ENCODE measurements at regions not wholly inside any gene's neighbourhood (a gene's known extent, or its start where the extent isn't known, plus 50 kb on each side); places are given as distances from the start of the nearest gene placed in this dataset.

DNA sequence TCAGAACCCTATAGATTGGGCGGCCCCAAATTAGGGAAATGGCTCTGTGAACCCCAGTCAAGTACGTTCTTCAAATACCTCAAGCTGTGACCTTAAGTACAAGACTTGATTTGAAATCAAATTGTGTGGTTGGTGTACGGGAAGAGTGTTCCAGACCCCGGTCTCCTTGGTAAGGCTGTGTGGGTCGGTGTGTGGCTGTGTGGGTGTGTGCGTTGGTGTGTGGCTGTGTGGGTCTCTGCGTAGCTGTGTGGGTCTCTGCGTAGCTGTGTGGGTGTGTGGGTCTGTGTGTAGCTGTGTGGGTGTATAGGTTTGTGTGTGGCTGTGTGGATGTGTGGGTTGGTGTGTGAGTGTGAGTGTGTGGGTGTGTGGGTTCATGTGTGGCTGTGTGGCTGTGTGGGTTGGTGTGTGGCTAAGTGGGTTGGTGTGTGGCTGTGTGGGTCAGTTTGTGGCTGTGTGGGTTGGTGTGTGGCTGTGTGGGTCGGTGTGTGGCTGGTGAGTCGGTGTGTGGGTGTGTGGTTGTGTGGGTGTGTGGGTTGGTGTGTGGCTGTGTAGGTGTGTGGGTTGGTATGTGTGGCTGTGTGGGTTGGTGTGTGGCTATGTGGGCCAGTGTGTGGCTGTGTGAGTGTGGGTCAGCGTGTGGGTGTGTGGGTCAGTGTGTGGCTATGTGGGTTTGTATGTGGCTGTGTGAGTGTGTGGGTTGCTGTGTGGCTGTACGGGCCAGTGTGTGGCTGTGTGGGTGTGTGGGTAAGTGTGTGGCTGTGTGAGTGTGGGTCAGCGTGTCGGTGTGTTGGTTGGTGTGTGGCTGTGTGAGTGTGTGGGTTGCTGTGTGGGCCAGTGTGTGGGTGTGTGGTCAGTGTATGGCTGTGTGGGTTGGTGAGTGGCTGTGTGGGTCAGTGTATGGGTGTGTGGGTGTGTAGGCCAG, 238.7 kb upstream of the ZFHX3 start:
- Histone ChIP-seq H3K27ac (ENCODE audit: low read length) (no peak overlapping the region), H3K4me1 (ENCODE audit: control insufficient read depth, insufficient read depth, low read length) (no peaks in the 10 kb centered on the region), H3K27me3 (ENCODE audit: control insufficient read depth, insufficient read depth, low read length) (no peaks in the 10 kb centered on the region), H3K36me3 (ENCODE audit: control insufficient read depth, insufficient read depth, low read length) (no peaks in the 10 kb centered on the region), H3K4me3 (ENCODE audit: low read depth in 2 of 2, low read length in 2 of 2) (no peak overlapping the region), H3K9me3 (ENCODE audit: control insufficient read depth, insufficient read depth, low read depth, low read length) (no peaks in the 10 kb centered on the region)
- ATAC-seq (no peak), DNase-seq (ENCODE audit: low read depth, low spot score) (no peak)
- TF ChIP-seq SIN3A (IDR thresholded peaks at IDR 0.05; ENCODE audit: borderline replicate concordance, insufficient read depth, low read depth, low read length): no peak
- no peak for TF ChIP-seq TCF7L2 (IDR thresholded peaks at IDR 0.05; ENCODE audit: low read depth, low read length)
- TF ChIP-seq POLR2AphosphoS5 (IDR thresholded peaks at IDR 0.05; ENCODE audit: low read depth, low read length): no peak
- CTCF ChIA-PET: no interaction called here
- POLR2A ChIA-PET: no interaction called here
- BruUV-seq (replicated peaks): no TSS peak
- in situ Hi-C loops (cut with HindIII; ENCODE audit: low pct_unique_long_range_greater_than_20kb, low sequenced_read_pairs): no loop called here
- intact Hi-C loops (cut with micrococcal nuclease; ENCODE audit: unreplicated experiment): no loop called here

DNA sequence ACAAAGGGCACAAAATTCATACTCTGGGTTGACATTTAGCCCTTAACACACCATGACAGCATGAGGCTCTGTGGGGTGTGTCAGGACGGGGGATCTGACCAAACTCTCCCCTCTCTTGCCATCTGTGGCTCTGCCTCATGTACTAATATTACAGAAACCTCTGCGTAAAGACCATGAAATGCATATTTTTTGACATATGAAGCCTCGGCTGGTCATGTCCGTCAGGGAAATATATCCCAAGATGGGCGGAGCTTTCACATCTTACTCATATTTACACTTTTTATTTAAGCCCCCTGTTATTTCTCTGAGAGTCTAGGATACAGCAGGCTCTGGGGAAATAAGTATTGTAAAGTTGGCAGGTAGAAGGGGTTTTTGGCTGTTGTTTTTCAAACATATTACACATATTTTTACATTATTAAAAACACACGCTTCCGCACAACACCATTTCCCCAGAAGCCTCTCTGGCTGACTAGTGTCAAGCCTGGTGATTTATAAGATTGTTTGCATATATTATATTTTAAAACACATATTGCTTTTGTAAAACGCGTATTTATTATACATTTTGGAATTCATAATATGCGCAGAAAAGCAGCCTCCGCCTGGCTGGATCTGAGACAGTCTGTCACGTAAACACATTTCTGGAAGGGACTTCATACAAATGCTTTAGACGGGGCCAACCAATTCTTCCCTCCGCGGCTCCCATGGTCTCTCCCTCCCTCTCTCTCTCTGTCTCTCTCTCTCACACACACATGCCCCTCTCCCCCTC, 237.7 kb upstream of the ZFHX3 start:
- no peak for ATAC-seq
- ChIA-PET POLR2A (interaction anchor here (0.6 kb wide), 1 partner anchor 498 kb away, joined by 4 read pairs; no protein-coding TSS in a partner anchor), CTCF (interaction anchor here (0.6 kb wide), 1 partner anchor 593 kb away, joined by 3 read pairs; no protein-coding TSS in a partner anchor)
- H3K27ac ChIP-seq (ENCODE audit: low read length): no peak overlapping the region
- H3K9me3 ChIP-seq (ENCODE audit: control insufficient read depth, insufficient read depth, low read depth, low read length): no peaks in the 10 kb centered on the region
- no peak for DNase-seq (ENCODE audit: low read depth, low spot score)
- BruUV-seq (replicated peaks): no TSS peak
- H3K4me3 ChIP-seq (ENCODE audit: low read depth in 2 of 2, low read length in 2 of 2): no peak overlapping the region
- in situ Hi-C loops (cut with HindIII; ENCODE audit: low pct_unique_long_range_greater_than_20kb, low sequenced_read_pairs) (no loop called here), intact Hi-C loops (cut with micrococcal nuclease; ENCODE audit: unreplicated experiment) (no loop called here)
- H3K4me1 ChIP-seq (ENCODE audit: control insufficient read depth, insufficient read depth, low read length): no peaks in the 10 kb centered on the region
- H3K27me3 ChIP-seq (ENCODE audit: control insufficient read depth, insufficient read depth, low read length): no peaks in the 10 kb centered on the region
- TF ChIP-seq, protein P1, sequence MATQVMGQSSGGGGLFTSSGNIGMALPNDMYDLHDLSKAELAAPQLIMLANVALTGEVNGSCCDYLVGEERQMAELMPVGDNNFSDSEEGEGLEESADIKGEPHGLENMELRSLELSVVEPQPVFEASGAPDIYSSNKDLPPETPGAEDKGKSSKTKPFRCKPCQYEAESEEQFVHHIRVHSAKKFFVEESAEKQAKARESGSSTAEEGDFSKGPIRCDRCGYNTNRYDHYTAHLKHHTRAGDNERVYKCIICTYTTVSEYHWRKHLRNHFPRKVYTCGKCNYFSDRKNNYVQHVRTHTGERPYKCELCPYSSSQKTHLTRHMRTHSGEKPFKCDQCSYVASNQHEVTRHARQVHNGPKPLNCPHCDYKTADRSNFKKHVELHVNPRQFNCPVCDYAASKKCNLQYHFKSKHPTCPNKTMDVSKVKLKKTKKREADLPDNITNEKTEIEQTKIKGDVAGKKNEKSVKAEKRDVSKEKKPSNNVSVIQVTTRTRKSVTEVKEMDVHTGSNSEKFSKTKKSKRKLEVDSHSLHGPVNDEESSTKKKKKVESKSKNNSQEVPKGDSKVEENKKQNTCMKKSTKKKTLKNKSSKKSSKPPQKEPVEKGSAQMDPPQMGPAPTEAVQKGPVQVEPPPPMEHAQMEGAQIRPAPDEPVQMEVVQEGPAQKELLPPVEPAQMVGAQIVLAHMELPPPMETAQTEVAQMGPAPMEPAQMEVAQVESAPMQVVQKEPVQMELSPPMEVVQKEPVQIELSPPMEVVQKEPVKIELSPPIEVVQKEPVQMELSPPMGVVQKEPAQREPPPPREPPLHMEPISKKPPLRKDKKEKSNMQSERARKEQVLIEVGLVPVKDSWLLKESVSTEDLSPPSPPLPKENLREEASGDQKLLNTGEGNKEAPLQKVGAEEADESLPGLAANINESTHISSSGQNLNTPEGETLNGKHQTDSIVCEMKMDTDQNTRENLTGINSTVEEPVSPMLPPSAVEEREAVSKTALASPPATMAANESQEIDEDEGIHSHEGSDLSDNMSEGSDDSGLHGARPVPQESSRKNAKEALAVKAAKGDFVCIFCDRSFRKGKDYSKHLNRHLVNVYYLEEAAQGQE (IDR thresholded peaks at IDR 0.05; ENCODE audit: insufficient read depth in 1 of 2, low read depth in 2 of 2, low read length in 1 of 2): no peak
- TF ChIP-seq POLR2AphosphoS5 (IDR thresholded peaks at IDR 0.05; ENCODE audit: low read depth, low read length): no peak
- TF ChIP-seq, protein P2, sequence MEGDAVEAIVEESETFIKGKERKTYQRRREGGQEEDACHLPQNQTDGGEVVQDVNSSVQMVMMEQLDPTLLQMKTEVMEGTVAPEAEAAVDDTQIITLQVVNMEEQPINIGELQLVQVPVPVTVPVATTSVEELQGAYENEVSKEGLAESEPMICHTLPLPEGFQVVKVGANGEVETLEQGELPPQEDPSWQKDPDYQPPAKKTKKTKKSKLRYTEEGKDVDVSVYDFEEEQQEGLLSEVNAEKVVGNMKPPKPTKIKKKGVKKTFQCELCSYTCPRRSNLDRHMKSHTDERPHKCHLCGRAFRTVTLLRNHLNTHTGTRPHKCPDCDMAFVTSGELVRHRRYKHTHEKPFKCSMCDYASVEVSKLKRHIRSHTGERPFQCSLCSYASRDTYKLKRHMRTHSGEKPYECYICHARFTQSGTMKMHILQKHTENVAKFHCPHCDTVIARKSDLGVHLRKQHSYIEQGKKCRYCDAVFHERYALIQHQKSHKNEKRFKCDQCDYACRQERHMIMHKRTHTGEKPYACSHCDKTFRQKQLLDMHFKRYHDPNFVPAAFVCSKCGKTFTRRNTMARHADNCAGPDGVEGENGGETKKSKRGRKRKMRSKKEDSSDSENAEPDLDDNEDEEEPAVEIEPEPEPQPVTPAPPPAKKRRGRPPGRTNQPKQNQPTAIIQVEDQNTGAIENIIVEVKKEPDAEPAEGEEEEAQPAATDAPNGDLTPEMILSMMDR (IDR thresholded peaks at IDR 0.05): no peak
- no peak for TF ChIP-seq SIN3A (IDR thresholded peaks at IDR 0.05; ENCODE audit: borderline replicate concordance, insufficient read depth, low read depth, low read length)
- no peak for TF ChIP-seq TCF7L2 (IDR thresholded peaks at IDR 0.05; ENCODE audit: low read depth, low read length)
- H3K36me3 ChIP-seq (ENCODE audit: control insufficient read depth, insufficient read depth, low read length): no peaks in the 10 kb centered on the region

Data from Panc1 (cell line).